ENCODE measurements at regions not wholly inside any gene's neighbourhood (a gene's known extent, or its start where the extent isn't known, plus 50 kb on each side); places are given as distances from the start of the nearest gene placed in this dataset.

- Mint-ChIP-seq H3K4me3 (no peak overlapping the region), H3K9me3 (no peaks in the 10 kb centered on the region), H3K36me3 (no peaks in the 10 kb centered on the region), H3K27me3 (peaks cover 2 to 5% of the 10 kb centered on the region in 2 donors), H3K27ac (no peak overlapping the region), H3K4me1 (no peaks in the 10 kb centered on the region)
- intact Hi-C loops (cut with micrococcal nuclease), result no loop called here
- Histone ChIP-seq H3K27me3 (ENCODE audit: insufficient read depth, low read length) (no peaks in the 10 kb centered on the region), H3K9me3 (ENCODE audit: control insufficient read depth in 1 of 2, low read length in 2 of 2) (no peaks in the 10 kb centered on the region), H3K36me3 (ENCODE audit: insufficient read depth, low read length) (no peaks in the 10 kb centered on the region), H3K27ac (ENCODE audit: low read depth, low read length) (no peak overlapping the region), H3K4me1 (ENCODE audit: insufficient read depth, low read length) (no peaks in the 10 kb centered on the region), H3K4me3 (ENCODE audit: low read length in 2 of 2) (no peak overlapping the region)
- no peak for DNase-seq
- CTCF ChIA-PET (ENCODE audit: partially characterized antibody), result no interaction called here
- POLR2A ChIA-PET (ENCODE audit: partially characterized antibody), result no interaction called here
These were observed 309.2 kb upstream of the MAP3K7 start for GRCh38 chr6:90896075-90896547.

- Histone ChIP-seq H3K27ac (ENCODE audit: low read depth, low read length) (no peak overlapping the region), H3K4me1 (ENCODE audit: insufficient read depth, low read length) (no peaks in the 10 kb centered on the region), H3K27me3 (ENCODE audit: insufficient read depth, low read length) (no peaks in the 10 kb centered on the region), H3K9me3 (ENCODE audit: control insufficient read depth in 1 of 2, low read length in 2 of 2) (no peaks in the 10 kb centered on the region), H3K36me3 (ENCODE audit: insufficient read depth, low read length) (no peaks in the 10 kb centered on the region), H3K4me3 (ENCODE audit: low read length in 2 of 2) (no peak overlapping the region)
- Mint-ChIP-seq H3K9me3 (no peaks in the 10 kb centered on the region), H3K4me1 (no peaks in the 10 kb centered on the region), H3K27ac (no peak overlapping the region), H3K4me3 (no peak overlapping the region), H3K36me3 (no peaks in the 10 kb centered on the region), H3K27me3 (peaks cover 2 to 8% of the 10 kb centered on the region in 2 donors)
- ChIA-PET POLR2A (ENCODE audit: partially characterized antibody) (no interaction called here), CTCF (ENCODE audit: partially characterized antibody) (no interaction called here)
- intact Hi-C loops (cut with micrococcal nuclease), result no loop called here
- DNase-seq, result no peak
These were observed 308.6 kb upstream of the MAP3K7 start for GRCh38 chr6:90895299-90896074.

- no peaks in the 10 kb centered on the region for H3K4me1 ChIP-seq (ENCODE audit: insufficient read depth, low read length)
- DNase-seq, result no peak
- peaks cover 2 to 8% of the 10 kb centered on the region in 2 donors for H3K27me3 Mint-ChIP-seq
- no peaks in the 10 kb centered on the region for H3K9me3 Mint-ChIP-seq
- H3K27me3 ChIP-seq (ENCODE audit: insufficient read depth, low read length), result no peaks in the 10 kb centered on the region
- H3K4me1 Mint-ChIP-seq, result no peaks in the 10 kb centered on the region
- no peak overlapping the region for H3K4me3 Mint-ChIP-seq
- no peaks in the 10 kb centered on the region for H3K36me3 ChIP-seq (ENCODE audit: insufficient read depth, low read length)
- H3K9me3 ChIP-seq (ENCODE audit: control insufficient read depth in 1 of 2, low read length in 2 of 2), result no peaks in the 10 kb centered on the region
- intact Hi-C loops (cut with micrococcal nuclease), result no loop called here
- ChIA-PET POLR2A (ENCODE audit: partially characterized antibody) (no interaction called here), CTCF (ENCODE audit: partially characterized antibody) (no interaction called here)
- no peak overlapping the region for H3K27ac Mint-ChIP-seq
- H3K27ac ChIP-seq (ENCODE audit: low read depth, low read length), result no peak overlapping the region
- no peaks in the 10 kb centered on the region for H3K36me3 Mint-ChIP-seq
- H3K4me3 ChIP-seq (ENCODE audit: low read length in 2 of 2), result no peak overlapping the region
These were observed 307.6 kb upstream of the MAP3K7 start for GRCh38 chr6:90894285-90895130.

GRCh38 chr6:90893400-90893799, 306.5 kb upstream of the MAP3K7 start:
- DNase-seq, result no peak
- Histone ChIP-seq H3K4me3 (ENCODE audit: low read length in 2 of 2) (no peak overlapping the region), H3K27ac (ENCODE audit: low read depth, low read length) (no peak overlapping the region), H3K4me1 (ENCODE audit: insufficient read depth, low read length) (no peaks in the 10 kb centered on the region), H3K36me3 (ENCODE audit: insufficient read depth, low read length) (no peaks in the 10 kb centered on the region), H3K9me3 (ENCODE audit: control insufficient read depth in 1 of 2, low read length in 2 of 2) (no peaks in the 10 kb centered on the region), H3K27me3 (ENCODE audit: insufficient read depth, low read length) (no peaks in the 10 kb centered on the region)
- Mint-ChIP-seq H3K9me3 (no peaks in the 10 kb centered on the region), H3K27ac (no peak overlapping the region), H3K36me3 (no peaks in the 10 kb centered on the region), H3K27me3 (peaks cover 2 to 8% of the 10 kb centered on the region in 2 donors), H3K4me3 (no peak overlapping the region), H3K4me1 (no peaks in the 10 kb centered on the region)
- intact Hi-C loops (cut with micrococcal nuclease), result no loop called here
- ChIA-PET CTCF (ENCODE audit: partially characterized antibody) (no interaction called here), POLR2A (ENCODE audit: partially characterized antibody) (no interaction called here)

- Histone ChIP-seq H3K9me3 (ENCODE audit: control insufficient read depth in 1 of 2, low read length in 2 of 2) (no peaks in the 10 kb centered on the region), H3K36me3 (ENCODE audit: insufficient read depth, low read length) (no peaks in the 10 kb centered on the region), H3K4me1 (ENCODE audit: insufficient read depth, low read length) (no peaks in the 10 kb centered on the region), H3K27ac (ENCODE audit: low read depth, low read length) (no peak overlapping the region), H3K27me3 (ENCODE audit: insufficient read depth, low read length) (no peaks in the 10 kb centered on the region), H3K4me3 (ENCODE audit: low read length in 2 of 2) (no peak overlapping the region)
- ChIA-PET POLR2A (ENCODE audit: partially characterized antibody) (no interaction called here), CTCF (ENCODE audit: partially characterized antibody) (no interaction called here)
- Mint-ChIP-seq H3K4me3 (no peak overlapping the region), H3K4me1 (no peaks in the 10 kb centered on the region), H3K27ac (no peak overlapping the region), H3K36me3 (no peaks in the 10 kb centered on the region), H3K27me3 (peaks cover 2 to 11% of the 10 kb centered on the region in 2 donors), H3K9me3 (no peaks in the 10 kb centered on the region)
- no peak for DNase-seq
- intact Hi-C loops (cut with micrococcal nuclease), result no loop called here
These were observed 305.4 kb upstream of the MAP3K7 start for GRCh38 chr6:90892271-90892670.

GRCh38 chr6:90891355-90891754, 304.5 kb upstream of the MAP3K7 start:
- Mint-ChIP-seq H3K27me3 (peaks cover 0 to 11% of the 10 kb centered on the region in 2 donors), H3K9me3 (no peaks in the 10 kb centered on the region), H3K4me3 (no peak overlapping the region), H3K36me3 (no peaks in the 10 kb centered on the region), H3K27ac (no peak overlapping the region), H3K4me1 (no peaks in the 10 kb centered on the region)
- no peaks in the 10 kb centered on the region for H3K4me1 ChIP-seq (ENCODE audit: insufficient read depth, low read length)
- no peak for DNase-seq
- H3K4me3 ChIP-seq (ENCODE audit: low read length in 2 of 2), result no peak overlapping the region
- intact Hi-C loops (cut with micrococcal nuclease), result no loop called here
- no peaks in the 10 kb centered on the region for H3K27me3 ChIP-seq (ENCODE audit: insufficient read depth, low read length)
- ChIA-PET CTCF (ENCODE audit: partially characterized antibody) (no interaction called here), POLR2A (ENCODE audit: partially characterized antibody) (no interaction called here)
- H3K27ac ChIP-seq (ENCODE audit: low read depth, low read length), result no peak overlapping the region
- no peaks in the 10 kb centered on the region for H3K9me3 ChIP-seq (ENCODE audit: control insufficient read depth in 1 of 2, low read length in 2 of 2)
- no peaks in the 10 kb centered on the region for H3K36me3 ChIP-seq (ENCODE audit: insufficient read depth, low read length)

- Mint-ChIP-seq H3K27ac (no peak overlapping the region), H3K4me1 (no peaks in the 10 kb centered on the region), H3K9me3 (peaks cover 0 to under 1% (median 0%) of the 10 kb centered on the region in 8 donors), H3K4me3 (no peak overlapping the region), H3K36me3 (no peaks in the 10 kb centered on the region), H3K27me3 (peaks cover 0 to 11% of the 10 kb centered on the region in 2 donors)
- ChIA-PET CTCF (ENCODE audit: partially characterized antibody) (no interaction called here), POLR2A (ENCODE audit: partially characterized antibody) (no interaction called here)
- Histone ChIP-seq H3K4me3 (ENCODE audit: low read length in 2 of 2) (no peak overlapping the region), H3K27me3 (ENCODE audit: insufficient read depth, low read length) (no peaks in the 10 kb centered on the region), H3K27ac (ENCODE audit: low read depth, low read length) (no peak overlapping the region), H3K4me1 (ENCODE audit: insufficient read depth, low read length) (no peaks in the 10 kb centered on the region), H3K36me3 (ENCODE audit: insufficient read depth, low read length) (no peaks in the 10 kb centered on the region), H3K9me3 (ENCODE audit: control insufficient read depth in 1 of 2, low read length in 2 of 2) (no peaks in the 10 kb centered on the region)
- intact Hi-C loops (cut with micrococcal nuclease), result no loop called here
- no peak for DNase-seq
These were observed 303.9 kb upstream of the MAP3K7 start for GRCh38 chr6:90890683-90891330.
